Fibroblast of lung (primary cell): ENCODE measurements at regions not wholly inside any gene's neighbourhood (a gene's known extent, or its start where the extent isn't known, plus 50 kb on each side); places are given as distances from the start of the nearest gene placed in this dataset.

ENCODE experiments used
- DNase-seq, 2 donors: peaks; one replicate each; pipeline versions ENCODE4 v3.0.0 to v3.0.0-alpha.2; 2010; ENCODE audit warnings: low read depth in 2 of 2
- H2AFZ ChIP-seq: 2 replicates; pipeline ENCODE4 v1.5.1; 2012; ENCODE audit warnings: low read length, control low read depth, inconsistent platforms
- H3K27ac ChIP-seq: 2 replicates; pipeline ENCODE4 v1.5.1; 2011; ENCODE audit warnings: low read length, control low read depth; ENCODE audit not compliant: insufficient read depth
- H3K27me3 ChIP-seq: 2 replicates; pipeline ENCODE4 v1.5.1; 2011; ENCODE audit warnings: mild to moderate bottlenecking, low read length; ENCODE audit not compliant: control insufficient read depth, insufficient read depth
- H3K36me3 ChIP-seq: 2 replicates; pipeline ENCODE4 v1.5.1; 2011; ENCODE audit warnings: low read length; ENCODE audit not compliant: control insufficient read depth, insufficient read depth
- H3K4me1 ChIP-seq: 2 replicates; pipeline ENCODE4 v1.5.1; 2011; ENCODE audit warnings: low read length; ENCODE audit not compliant: control insufficient read depth, insufficient read depth; ENCODE audit errors: extremely low read depth
- H3K4me2 ChIP-seq: 2 replicates; pipeline ENCODE4 v1.5.1; 2011; ENCODE audit warnings: low read length, control low read depth; ENCODE audit not compliant: insufficient read depth; ENCODE audit errors: extremely low read depth
- H3K4me3 ChIP-seq, 4 experiments: fragments of 200-600 bp in 1 of 4; sonication (generic) in 1 of 4; replicated peaks in 1 of 4; 2 replicates each; pipeline ENCODE4 v1.5.1; 2011 to 2016; ENCODE audit warnings: low read length in 4 of 4, low read depth in 3 of 4, mild to moderate bottlenecking in 3 of 4, control low read depth in 2 of 4, inconsistent platforms in 1 of 4, mixed read lengths in 1 of 4; ENCODE audit not compliant: insufficient read depth in 1 of 4; ENCODE audit errors: control extremely low read depth in 1 of 4
- H3K79me2 ChIP-seq: 2 replicates; pipeline ENCODE4 v1.5.1; 2012; ENCODE audit warnings: mild to moderate bottlenecking, low read length, inconsistent platforms; ENCODE audit not compliant: control insufficient read depth, insufficient read depth
- H3K9ac ChIP-seq: 2 replicates; pipeline ENCODE4 v1.5.1; 2011; ENCODE audit warnings: mild to moderate bottlenecking, low read length, control low read depth; ENCODE audit not compliant: insufficient read depth
- H3K9me3 ChIP-seq: 2 replicates; pipeline ENCODE4 v1.5.1; 2012; ENCODE audit warnings: low read depth, low read length; ENCODE audit not compliant: control insufficient read depth, insufficient read depth
- H4K20me1 ChIP-seq: 2 replicates; pipeline ENCODE4 v1.5.1; 2011; ENCODE audit warnings: low read length; ENCODE audit not compliant: control insufficient read depth, insufficient read depth; ENCODE audit errors: extremely low read depth
- EZH2 ChIP-seq: IDR thresholded peaks from 2 replicates; pipeline ENCODE4 v1.5.1; 2012; ENCODE audit warnings: low read length, control low read depth, mild to moderate bottlenecking; ENCODE audit errors: missing control alignments
- TF ChIP-seq, protein P1 (sequence below), 2 donors: IDR thresholded peaks in 1 of 2; conservative IDR thresholded peaks in 1 of 2; 1 replicate in 1 of 2; 2 replicates in 1 of 2; pipeline ENCODE4 v1.5.1; 2011 to 2012; ENCODE audit warnings: low read length in 2 of 2, control low read depth in 1 of 2, inconsistent platforms in 1 of 2, low read depth in 1 of 2, mild to moderate bottlenecking in 1 of 2

DNA sequence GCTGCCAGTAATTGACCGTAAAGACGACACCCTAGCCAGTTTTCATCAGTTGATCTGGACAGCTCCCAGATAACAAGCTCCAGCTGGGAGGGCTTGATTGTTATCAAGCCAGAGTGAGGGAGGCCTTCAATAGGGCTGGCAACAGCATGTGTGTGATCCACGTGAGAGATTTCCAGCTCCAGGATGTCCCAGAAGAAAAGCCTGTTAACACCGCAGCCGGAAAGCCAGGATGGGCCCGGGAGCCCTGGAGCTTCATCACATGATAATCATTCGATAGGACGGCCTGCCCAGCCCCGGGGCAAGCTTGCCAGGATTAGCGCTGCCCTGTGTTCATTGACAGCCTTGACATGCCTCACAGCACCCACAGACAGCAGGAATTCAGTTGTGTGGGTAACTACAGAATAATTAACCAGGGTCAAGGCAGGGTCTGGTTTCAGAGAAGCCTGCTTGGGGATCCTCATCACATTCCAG, 182.5 kb downstream of the C1D start:
- Histone ChIP-seq H3K27ac (no peak overlapping the region), H3K36me3 (no peaks in the 10 kb centered on the region), H3K9me3 (no peaks in the 10 kb centered on the region), H3K79me2 (no peaks in the 10 kb centered on the region), H4K20me1 (no peaks in the 10 kb centered on the region), H2AFZ (no peak overlapping the region), H3K4me2 (no peak overlapping the region), H3K27me3 (no peaks in the 10 kb centered on the region), H3K9ac (no peak overlapping the region), H3K4me3 (no peak overlapping the region), H3K4me1 (no peaks in the 10 kb centered on the region)
- TF ChIP-seq EZH2 = no peak
- TF ChIP-seq, protein P1, sequence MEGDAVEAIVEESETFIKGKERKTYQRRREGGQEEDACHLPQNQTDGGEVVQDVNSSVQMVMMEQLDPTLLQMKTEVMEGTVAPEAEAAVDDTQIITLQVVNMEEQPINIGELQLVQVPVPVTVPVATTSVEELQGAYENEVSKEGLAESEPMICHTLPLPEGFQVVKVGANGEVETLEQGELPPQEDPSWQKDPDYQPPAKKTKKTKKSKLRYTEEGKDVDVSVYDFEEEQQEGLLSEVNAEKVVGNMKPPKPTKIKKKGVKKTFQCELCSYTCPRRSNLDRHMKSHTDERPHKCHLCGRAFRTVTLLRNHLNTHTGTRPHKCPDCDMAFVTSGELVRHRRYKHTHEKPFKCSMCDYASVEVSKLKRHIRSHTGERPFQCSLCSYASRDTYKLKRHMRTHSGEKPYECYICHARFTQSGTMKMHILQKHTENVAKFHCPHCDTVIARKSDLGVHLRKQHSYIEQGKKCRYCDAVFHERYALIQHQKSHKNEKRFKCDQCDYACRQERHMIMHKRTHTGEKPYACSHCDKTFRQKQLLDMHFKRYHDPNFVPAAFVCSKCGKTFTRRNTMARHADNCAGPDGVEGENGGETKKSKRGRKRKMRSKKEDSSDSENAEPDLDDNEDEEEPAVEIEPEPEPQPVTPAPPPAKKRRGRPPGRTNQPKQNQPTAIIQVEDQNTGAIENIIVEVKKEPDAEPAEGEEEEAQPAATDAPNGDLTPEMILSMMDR (conservative IDR thresholded peaks at IDR 0.05 in 1 of 2, IDR thresholded peaks at IDR 0.05 in 1 of 2; ENCODE audit: low read depth in 1 of 2, low read length in 2 of 2) = no peak
- DNase-seq = peak in 1 of 2 donors; percentile 69

DNA sequence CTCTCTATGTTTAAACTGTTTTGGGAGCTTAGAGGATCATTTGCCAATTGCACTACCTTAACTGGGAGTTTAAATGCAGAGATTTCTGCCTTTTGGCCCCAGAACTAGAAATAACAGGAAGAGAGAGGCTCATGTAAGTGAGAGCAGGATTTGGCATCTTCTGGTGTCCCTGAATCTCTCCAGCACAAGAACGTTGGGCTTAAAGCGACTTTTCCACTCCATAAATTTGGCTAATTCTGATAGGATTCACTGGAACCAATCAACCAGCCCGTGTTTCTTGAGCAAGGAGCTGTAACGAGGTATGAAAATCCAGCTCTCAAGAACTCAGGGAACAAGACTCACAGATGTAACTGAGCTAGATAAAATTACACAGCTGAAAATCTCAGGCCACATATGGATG, 181.0 kb downstream of the C1D start:
- no peaks in the 10 kb centered on the region for H3K9me3 ChIP-seq
- H3K4me2 ChIP-seq = no peak overlapping the region
- DNase-seq = no peak
- H3K79me2 ChIP-seq = no peaks in the 10 kb centered on the region
- no peak overlapping the region for H3K4me3 ChIP-seq
- H3K4me1 ChIP-seq = no peaks in the 10 kb centered on the region
- H3K36me3 ChIP-seq = no peaks in the 10 kb centered on the region
- no peak overlapping the region for H3K27ac ChIP-seq
- TF ChIP-seq EZH2 = no peak
- H2AFZ ChIP-seq = no peak overlapping the region
- no peaks in the 10 kb centered on the region for H4K20me1 ChIP-seq
- H3K27me3 ChIP-seq = no peaks in the 10 kb centered on the region
- H3K9ac ChIP-seq = no peak overlapping the region

DNA sequence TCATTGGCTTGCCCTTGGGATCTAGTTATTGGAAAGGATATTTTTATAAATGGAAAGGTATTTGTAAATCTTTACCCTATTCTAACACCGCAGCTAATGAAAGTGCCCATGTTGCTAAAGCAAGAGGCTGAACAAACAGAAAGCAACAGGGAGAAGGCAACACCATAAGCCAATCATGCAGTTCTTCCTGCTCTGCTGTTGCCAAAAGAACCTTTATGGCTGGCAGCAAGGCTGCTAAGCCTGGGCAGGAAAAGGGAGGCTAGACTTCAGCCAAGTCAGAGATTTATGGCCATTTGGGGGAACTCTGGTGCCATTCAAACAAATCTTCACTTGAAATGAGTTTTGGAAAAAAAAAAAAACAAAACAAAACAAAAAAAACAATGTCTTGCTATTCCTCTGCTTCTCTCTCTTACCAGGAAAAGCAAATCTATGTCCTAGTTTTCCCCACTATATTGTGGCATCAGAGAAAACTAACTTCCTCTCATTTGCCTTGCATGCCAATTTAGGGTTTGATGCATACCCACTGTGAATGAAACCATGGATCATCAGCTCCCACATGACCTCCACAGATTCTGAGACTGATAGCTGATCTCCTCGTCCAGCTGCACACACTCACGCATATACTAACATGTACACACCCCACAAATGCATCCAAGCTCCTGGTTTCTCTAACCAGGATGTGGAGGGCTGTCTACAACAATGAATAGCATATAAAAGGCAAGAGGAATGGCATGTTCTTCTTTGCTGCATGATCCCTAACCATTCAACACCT, 179.3 kb downstream of the C1D start:
- Histone ChIP-seq H3K4me3 (no peak overlapping the region), H4K20me1 (no peaks in the 10 kb centered on the region), H3K4me2 (no peak overlapping the region), H3K9me3 (no peaks in the 10 kb centered on the region), H3K27me3 (no peaks in the 10 kb centered on the region), H3K36me3 (no peaks in the 10 kb centered on the region), H3K9ac (no peak overlapping the region), H2AFZ (no peak overlapping the region), H3K79me2 (no peaks in the 10 kb centered on the region), H3K4me1 (no peaks in the 10 kb centered on the region), H3K27ac (no peak overlapping the region)
- no peak for TF ChIP-seq EZH2
- TF ChIP-seq, protein P1 (conservative IDR thresholded peaks at IDR 0.05 in 1 of 2, IDR thresholded peaks at IDR 0.05 in 1 of 2; ENCODE audit: low read depth in 1 of 2, low read length in 2 of 2) = no peak
- no peak for DNase-seq
